ENCODE measurements at regions not wholly inside any gene's neighbourhood (a gene's known extent, or its start where the extent isn't known, plus 50 kb on each side); places are given as distances from the start of the nearest gene placed in this dataset.
A peak's percentile ranks its signal among the peaks of the same experiment; 100 is the strongest.

- DNase-seq, result no peak
Measured at GRCh38 chr4:14178421-14178820, 550.9 kb upstream of the BOD1L1 start.

GRCh38 chr4:14180166-14180565, 552.6 kb upstream of the BOD1L1 start:
- peak in 1 of 14 donors; percentile 94 for DNase-seq

GRCh38 chr4:14180983-14181601, 553.6 kb upstream of the BOD1L1 start:
- DNase-seq, result no peak

- DNase-seq, result no peak
Measured at GRCh38 chr4:14182148-14182547, 554.6 kb upstream of the BOD1L1 start.

- peak in 3 of 14 donors; percentile 3 to 12 (median 6) for DNase-seq
Measured at GRCh38 chr4:14184265-14184664, 556.7 kb upstream of the BOD1L1 start.

- no peak for DNase-seq
Measured at GRCh38 chr4:14184767-14185166, 557.2 kb upstream of the BOD1L1 start.

GRCh38 chr4:14188214-14188613, 560.7 kb upstream of the BOD1L1 start:
- no peak for DNase-seq

- no peak for DNase-seq
Measured at GRCh38 chr4:14193601-14194000, 566.1 kb upstream of the BOD1L1 start.

GRCh38 chr4:14196131-14196530, 568.6 kb upstream of the BOD1L1 start:
- DNase-seq, result peak in 1 of 14 donors; percentile 3

GRCh38 chr4:14215116-14215770, 587.7 kb upstream of the BOD1L1 start:
- no peak for DNase-seq

- no peak for DNase-seq
Measured at GRCh38 chr4:14217401-14217800, 589.9 kb upstream of the BOD1L1 start.

- DNase-seq, result peak in 10 of 14 donors; percentile 10 to 71 (median 50)
Measured at GRCh38 chr4:14218641-14219040, 591.1 kb upstream of the BOD1L1 start.

GRCh38 chr4:14221176-14221575, 593.7 kb upstream of the BOD1L1 start:
- DNase-seq, result no peak

GRCh38 chr4:14222377-14223029, 595.0 kb upstream of the BOD1L1 start:
- DNase-seq, result no peak

- DNase-seq, result no peak
Measured at GRCh38 chr4:14223461-14223860, 595.9 kb upstream of the BOD1L1 start.

GRCh38 chr4:14225688-14226207, 598.2 kb upstream of the BOD1L1 start:
- no peak for DNase-seq

GRCh38 chr4:14233126-14233525, 605.6 kb upstream of the BOD1L1 start:
- no peak for DNase-seq

GRCh38 chr4:14234307-14234706, 606.8 kb upstream of the BOD1L1 start:
- DNase-seq, result no peak

- DNase-seq, result no peak
Measured at GRCh38 chr4:14236359-14236758, 608.8 kb upstream of the BOD1L1 start.

- DNase-seq, result no peak
Measured at GRCh38 chr4:14237911-14238310, 610.4 kb upstream of the BOD1L1 start.

GRCh38 chr4:14241574-14241973, 614.0 kb upstream of the BOD1L1 start:
- no peak for DNase-seq

GRCh38 chr4:14247767-14248166, 620.2 kb upstream of the BOD1L1 start:
- DNase-seq, result peak in 3 of 14 donors; percentile 4 to 18 (median 11)

GRCh38 chr4:14249226-14249625, 621.7 kb upstream of the BOD1L1 start:
- DNase-seq, result no peak

GRCh38 chr4:14254252-14254651, 626.7 kb upstream of the BOD1L1 start:
- peak in 2 of 14 donors; percentile 9 to 13 for DNase-seq
